ENCODE measurements at regions not wholly inside any gene's neighbourhood (a gene's known extent, or its start where the extent isn't known, plus 50 kb on each side); places are given as distances from the start of the nearest gene placed in this dataset.

DNA sequence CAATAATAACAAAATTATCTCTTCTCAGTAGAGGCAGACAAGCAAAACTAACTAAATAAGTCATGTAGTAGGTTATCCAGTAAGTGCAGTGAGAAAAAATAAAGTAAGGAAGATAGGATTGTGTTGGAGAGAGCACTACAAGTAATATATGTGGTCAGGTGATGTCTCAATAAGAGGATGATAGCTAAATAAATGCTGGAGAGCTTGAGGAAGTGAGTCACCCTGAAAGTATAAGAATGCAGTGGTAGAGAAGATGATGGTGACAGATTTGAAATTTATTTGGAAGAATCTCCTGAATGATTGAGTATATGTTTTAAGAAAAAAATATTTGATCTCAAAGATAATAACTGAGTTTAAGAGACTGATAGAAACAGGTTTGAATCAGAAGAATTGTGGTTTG is 152.2 kb upstream of the PRR20A start:
- TF ChIP-seq, protein P1, sequence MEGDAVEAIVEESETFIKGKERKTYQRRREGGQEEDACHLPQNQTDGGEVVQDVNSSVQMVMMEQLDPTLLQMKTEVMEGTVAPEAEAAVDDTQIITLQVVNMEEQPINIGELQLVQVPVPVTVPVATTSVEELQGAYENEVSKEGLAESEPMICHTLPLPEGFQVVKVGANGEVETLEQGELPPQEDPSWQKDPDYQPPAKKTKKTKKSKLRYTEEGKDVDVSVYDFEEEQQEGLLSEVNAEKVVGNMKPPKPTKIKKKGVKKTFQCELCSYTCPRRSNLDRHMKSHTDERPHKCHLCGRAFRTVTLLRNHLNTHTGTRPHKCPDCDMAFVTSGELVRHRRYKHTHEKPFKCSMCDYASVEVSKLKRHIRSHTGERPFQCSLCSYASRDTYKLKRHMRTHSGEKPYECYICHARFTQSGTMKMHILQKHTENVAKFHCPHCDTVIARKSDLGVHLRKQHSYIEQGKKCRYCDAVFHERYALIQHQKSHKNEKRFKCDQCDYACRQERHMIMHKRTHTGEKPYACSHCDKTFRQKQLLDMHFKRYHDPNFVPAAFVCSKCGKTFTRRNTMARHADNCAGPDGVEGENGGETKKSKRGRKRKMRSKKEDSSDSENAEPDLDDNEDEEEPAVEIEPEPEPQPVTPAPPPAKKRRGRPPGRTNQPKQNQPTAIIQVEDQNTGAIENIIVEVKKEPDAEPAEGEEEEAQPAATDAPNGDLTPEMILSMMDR (IDR thresholded peaks at IDR 0.05): no peak
- no peak for TF ChIP-seq POLR2A (IDR thresholded peaks at IDR 0.05)

Measured in thyroid gland (tissue), 4 donors.